HG03342 (cell line): ENCODE measurements at regions not wholly inside any gene's neighbourhood (a gene's known extent, or its start where the extent isn't known, plus 50 kb on each side); places are given as distances from the start of the nearest gene placed in this dataset.

ENCODE experiments used
- ATAC-seq: cut with Tn5 transposase; IDR thresholded peaks from one replicate; pipeline ENCODE4 v1.9.1; 2021; ENCODE audit warnings: mild to moderate bottlenecking, moderate library complexity; ENCODE audit not compliant: unreplicated experiment

- ATAC-seq: no peak
These were observed 57.6 kb upstream of the SOX9 start for GRCh38 chr17:72063262-72063661.

GRCh38 chr17:72063756-72064450 is 56.9 kb upstream of the SOX9 start:
- ATAC-seq: no peak

GRCh38 chr17:72064606-72065193 is 56.1 kb upstream of the SOX9 start:
- no peak for ATAC-seq

GRCh38 chr17:72065556-72065955 is 55.3 kb upstream of the SOX9 start:
- ATAC-seq: no peak

- no peak for ATAC-seq
These were observed 52.2 kb upstream of the SOX9 start for GRCh38 chr17:72068643-72069042.

GRCh38 chr17:72069586-72070202 is 51.1 kb upstream of the SOX9 start:
- no peak for ATAC-seq
